NCI-H146 treated with DMSO at 0.1 percent for 48 hours (cell line): ENCODE measurements at regions not wholly inside any gene's neighbourhood (a gene's known extent, or its start where the extent isn't known, plus 50 kb on each side); places are given as distances from the start of the nearest gene placed in this dataset.
A peak's percentile ranks its signal among the peaks of the same experiment; 100 is the strongest.

Experiments used
- DNase-seq: peaks from one replicate; lab custom pipeline; 2025; ENCODE audit not compliant: unreplicated experiment; lab: John Stamatoyannopoulos, UW

DNA sequence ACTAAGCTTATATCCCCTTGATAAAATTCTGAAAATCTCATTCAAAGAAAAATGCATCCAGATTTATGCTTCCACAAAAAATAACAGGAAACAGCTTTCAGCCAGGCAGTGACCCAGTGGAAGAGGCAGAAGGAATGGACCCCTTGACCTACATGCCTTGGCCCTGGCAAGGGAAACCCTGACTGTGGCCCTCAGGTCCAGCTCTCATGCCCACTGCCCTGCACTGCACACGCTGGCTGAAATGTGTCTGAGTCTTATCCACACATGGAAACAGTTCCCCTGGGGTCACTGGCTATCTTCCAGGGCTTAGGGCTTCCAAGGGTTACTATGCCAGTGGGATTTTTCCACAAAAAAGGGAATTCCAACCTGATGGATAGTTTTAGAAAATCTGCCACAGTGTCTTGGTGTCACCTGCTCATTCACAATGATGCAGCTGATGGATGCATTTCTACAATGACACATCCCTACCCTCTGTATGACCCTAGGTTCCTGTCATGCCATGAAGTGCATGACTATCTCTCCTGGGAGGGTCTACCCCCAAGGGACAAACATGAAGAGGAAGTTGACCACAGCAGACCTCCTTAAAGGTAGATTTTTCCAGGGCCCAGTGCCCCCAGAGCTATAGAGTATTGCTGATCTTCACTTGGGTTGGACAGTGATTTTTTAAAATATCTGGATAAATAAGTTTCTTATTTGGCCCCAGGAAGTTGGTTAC is 121.9 kb upstream of the CD93 start:
- no peak for DNase-seq

DNA sequence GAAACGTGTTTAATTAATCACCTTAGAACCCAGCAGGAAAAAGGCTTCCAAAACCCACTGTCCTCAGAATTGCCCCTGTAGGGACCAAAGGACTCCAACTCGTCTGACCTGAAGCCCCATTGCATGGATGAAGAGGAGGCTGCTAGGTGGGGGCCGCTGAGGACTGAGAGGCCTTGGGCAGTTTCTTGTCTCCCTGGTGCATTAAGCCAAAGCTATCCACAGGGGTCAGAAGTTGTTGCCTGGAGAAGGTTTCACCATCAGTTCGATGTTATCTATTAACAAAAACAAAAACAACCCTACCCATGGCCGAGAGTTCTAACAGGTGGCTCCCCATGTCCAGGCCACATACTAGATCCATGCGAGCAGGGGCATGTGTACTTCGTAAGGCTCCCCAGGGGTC is 120.9 kb upstream of the CD93 start:
- DNase-seq: no peak

DNA sequence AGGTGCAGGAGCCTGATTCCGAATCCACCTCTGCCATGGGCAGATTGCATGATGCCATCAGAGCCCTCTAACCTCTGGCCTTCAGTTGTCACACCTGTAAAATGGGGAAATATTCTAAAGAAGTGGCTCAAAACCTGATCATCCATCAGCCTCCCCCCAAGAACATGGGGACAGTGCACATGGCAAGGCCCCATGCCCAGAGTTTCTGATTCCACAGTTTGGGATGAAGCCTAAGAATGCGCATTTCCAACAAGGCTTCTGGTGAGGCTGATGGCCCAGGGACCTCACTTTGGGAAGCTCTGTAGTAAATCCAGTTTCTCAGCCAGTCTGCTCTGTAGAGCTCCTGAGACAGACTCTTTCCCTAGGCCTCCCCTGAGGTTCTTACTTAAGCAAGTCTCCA is 119.9 kb upstream of the CD93 start:
- DNase-seq: no peak

- DNase-seq: no peak
These were observed 119.5 kb upstream of the CD93 start for GRCh38 chr20:23205611-23206041.

DNA sequence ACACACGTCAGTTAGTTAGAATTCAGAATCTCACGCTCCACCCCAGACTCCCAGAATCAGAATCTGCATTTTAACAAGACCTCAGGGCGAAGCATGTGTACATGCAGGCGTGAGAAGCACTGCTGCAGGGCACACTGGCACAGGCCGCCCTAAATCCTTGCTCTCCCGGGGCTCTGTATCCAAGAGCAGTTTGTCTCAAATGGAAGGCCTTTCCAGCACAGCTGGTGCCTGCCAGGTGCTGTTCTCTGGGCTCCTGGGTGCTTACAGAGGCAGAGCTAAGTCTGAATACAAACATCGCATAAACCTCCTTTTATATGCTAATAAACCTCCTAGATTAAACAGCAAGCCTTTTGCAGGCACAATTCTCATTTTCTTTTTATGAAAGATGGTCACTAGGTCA is 119.1 kb upstream of the CD93 start:
- DNase-seq: no peak

GRCh38 chr20:23203951-23204730 is 118.0 kb upstream of the CD93 start:
- DNase-seq: no peak

DNA sequence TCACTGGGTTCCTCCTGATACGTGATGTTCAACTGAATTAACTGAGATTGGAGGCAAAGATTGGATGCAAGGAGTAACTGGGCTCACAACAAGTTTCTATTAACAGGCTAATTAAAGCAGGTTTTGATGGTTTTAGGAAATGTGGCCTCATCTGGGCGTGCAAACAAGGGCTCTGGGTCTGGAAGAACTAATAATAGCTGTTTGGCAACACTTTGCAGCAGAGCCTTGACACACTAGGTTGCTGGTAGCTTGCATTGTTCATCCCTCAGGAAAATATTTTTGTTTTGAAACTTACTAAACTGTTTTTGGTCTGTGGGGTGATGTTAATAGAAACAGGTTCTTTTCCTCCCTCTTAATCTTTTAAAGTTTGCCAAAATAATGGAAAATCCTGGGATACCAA is 117.2 kb upstream of the CD93 start:
- DNase-seq: no peak

- no peak for DNase-seq
These were observed 115.5 kb upstream of the CD93 start for GRCh38 chr20:23201658-23202057.

DNA sequence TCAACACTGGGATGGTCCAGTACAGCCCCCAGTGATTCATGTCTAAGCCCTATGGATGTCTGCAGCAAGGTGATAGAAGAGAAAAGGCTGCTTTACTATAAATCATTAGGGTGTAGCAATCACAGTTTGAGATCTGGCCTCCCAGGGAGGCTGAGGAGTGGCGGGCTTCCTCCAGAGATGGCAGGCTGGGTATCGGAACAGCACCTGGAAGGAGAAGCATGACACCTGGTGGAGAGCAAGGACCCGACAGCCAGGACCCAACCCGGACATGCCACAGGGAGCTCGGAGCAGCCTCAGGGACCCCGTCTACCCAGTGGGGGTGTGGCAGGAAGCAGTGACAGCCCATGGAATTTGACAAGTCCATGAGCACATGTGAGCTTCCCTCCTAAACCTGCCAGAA is 114.8 kb upstream of the CD93 start:
- peak; percentile 51 for DNase-seq

DNA sequence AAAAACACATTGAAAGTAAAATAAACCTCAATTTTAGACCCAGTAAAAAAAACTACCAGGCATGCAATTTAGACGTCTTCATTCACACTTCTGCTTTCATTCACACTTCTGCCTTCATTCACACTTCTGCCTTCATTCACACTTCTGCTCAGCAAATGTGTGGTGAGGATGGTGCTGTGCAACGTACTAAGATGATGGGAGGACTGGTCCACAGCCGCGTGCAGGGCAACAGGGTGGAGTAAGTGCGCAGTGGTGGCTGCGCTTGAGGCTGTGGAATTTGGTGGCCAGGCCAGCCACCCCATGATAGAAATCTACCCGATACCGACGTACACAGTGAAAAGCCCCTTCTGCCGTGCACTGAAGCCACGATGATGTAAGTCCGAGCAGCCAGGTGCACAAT is 114.3 kb upstream of the CD93 start:
- DNase-seq: no peak

GRCh38 chr20:23199356-23199755 is 113.2 kb upstream of the CD93 start:
- no peak for DNase-seq

GRCh38 chr20:23198815-23199214 is 112.7 kb upstream of the CD93 start:
- no peak for DNase-seq

GRCh38 chr20:23197836-23198235 is 111.7 kb upstream of the CD93 start:
- DNase-seq: no peak

DNA sequence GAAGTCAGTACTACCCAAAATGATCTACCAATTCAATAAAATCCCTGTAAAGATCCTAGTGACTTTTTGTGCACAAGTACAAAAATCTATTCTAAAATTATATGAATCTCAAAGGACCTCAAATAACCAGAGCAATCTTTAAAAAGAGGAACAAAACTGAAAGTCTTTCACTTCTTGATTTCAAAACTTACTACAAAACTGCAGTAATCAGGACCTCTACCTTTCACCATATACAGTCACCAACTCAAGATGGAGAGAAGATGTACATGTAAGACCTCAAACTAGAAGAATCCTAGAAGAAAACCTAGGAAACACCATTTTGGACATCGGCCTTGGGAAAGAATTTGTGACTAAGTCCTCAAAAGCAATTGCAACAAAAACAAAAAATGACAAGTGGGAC is 109.5 kb upstream of the CD93 start:
- DNase-seq: no peak

DNA sequence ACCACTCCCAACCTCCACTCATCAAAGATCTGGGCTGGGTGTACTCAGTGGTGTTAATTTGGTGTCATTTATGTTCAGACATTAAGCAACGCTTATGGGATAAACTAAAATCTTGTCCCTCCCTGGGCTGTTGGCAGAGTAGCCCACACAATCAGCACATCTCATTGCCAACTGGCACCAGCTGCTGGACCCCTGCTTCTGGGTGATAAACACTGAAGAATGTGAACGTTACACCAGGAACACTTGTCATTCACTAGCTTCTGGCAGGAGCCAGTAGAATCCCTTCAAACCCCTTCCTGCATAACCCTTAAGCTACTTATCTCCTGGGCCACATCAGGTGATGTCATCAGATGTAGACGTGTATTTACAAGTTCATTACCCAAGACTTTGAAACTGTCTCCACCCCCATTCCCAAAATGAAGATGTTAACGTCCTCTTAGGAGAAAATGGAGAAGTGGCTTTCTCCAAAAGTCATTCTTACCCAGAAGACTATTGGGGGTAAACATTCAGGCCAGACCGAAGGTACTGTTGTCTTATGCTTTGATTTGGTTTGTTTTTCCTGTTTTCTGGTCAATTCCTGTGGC is 107.8 kb upstream of the CD93 start:
- no peak for DNase-seq

- DNase-seq: no peak
These were observed 106.3 kb upstream of the CD93 start for GRCh38 chr20:23192469-23192868.

DNA sequence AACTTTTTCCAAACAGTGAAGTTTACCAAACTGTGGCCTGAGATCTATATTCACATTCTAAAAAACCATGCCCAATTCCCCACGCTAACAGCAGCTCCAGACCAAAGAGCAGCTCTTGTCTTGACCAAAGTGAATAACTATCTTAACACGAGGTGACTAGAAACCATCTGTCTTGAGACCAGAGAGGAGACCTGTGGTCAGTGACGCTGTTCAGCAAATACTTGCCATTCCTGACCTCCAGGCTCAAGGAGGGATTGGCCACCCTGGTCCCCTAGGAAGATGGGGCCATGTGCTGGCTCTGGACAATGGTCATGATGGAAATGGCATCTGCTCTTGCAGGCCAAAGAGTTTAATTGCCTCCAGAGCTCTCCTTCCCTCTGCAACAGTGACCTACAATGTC is 104.4 kb upstream of the CD93 start:
- DNase-seq: no peak

DNA sequence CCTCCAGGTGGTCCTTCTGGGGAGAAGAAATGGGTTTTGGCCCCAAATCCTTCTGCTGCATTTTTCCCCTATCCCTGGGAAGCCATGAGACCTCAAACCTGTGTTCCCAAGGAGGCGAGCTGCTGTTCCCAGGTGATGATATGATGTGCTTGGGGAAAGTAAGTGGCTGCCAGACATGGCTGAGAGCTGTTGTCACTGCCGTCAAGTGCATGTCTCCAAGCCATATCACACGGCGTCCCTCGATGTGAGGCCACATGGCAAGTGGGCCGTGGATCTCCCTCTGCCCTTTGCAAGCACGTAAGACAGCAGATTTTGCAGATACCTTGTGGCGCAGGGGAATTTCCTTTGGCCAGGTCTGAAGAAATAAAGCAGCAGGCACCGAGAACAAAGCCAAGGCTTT is 103.7 kb upstream of the CD93 start:
- DNase-seq: no peak

- DNase-seq: no peak
These were observed 103.2 kb upstream of the CD93 start for GRCh38 chr20:23189341-23189740.

DNA sequence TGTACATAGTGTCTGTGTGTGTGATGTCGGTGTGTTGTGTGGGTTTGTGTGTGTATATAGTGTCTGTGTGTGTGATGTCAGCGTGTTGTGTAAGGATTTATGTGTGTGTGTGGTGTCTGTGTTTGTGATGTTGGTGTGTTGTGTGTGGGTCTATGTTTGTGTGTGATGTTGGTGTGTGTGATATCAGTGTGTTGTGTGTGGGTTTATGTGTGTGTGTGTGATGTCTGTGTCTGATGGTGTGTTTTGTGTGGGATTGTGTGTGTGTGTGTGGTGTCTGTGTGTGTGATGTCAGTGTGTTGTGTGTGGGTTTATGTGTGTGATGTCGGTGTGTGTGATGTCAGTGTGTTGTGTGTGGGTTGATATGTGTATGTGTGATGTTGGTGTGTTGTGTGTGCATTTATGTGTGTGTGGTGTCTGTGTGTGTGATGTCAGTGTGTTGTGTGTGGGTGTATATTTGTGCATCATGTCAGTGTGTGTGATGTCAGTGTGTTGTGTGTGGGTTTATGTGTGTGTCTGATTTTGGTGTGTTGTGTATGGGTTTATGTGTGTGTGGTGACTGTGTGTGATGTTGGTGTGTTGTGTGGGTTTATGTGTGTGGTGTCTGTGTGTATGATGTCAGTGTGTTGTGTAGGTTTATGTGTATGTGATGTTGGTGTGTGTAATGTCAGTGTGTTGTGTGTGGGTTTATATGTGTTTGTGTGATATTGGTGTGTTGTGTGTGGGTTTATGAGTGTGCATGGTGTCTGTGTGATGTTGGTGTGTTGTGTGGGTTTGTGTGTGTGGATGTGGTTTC is 102.4 kb upstream of the CD93 start:
- DNase-seq: no peak

- no peak for DNase-seq
These were observed 101.6 kb upstream of the CD93 start for GRCh38 chr20:23187751-23188150.

GRCh38 chr20:23186808-23187207 is 100.7 kb upstream of the CD93 start:
- DNase-seq: no peak
